HUES6 (cell line): ENCODE measurements at regions not wholly inside any gene's neighbourhood (a gene's known extent, or its start where the extent isn't known, plus 50 kb on each side); places are given as distances from the start of the nearest gene placed in this dataset.

Experiments
- H3K27ac ChIP-seq: 2 replicates; pipeline ENCODE4 v1.7.0; 2013; ENCODE audit warnings: low read depth, mild to moderate bottlenecking, low read length, inconsistent platforms
- H3K27me3 ChIP-seq: 2 replicates; pipeline ENCODE4 v1.6.1; 2013; ENCODE audit warnings: low read length; ENCODE audit not compliant: control insufficient read depth, insufficient read depth
- H3K36me3 ChIP-seq: 2 replicates; pipeline ENCODE4 v1.6.1; 2013; ENCODE audit warnings: low read length; ENCODE audit not compliant: control insufficient read depth, insufficient read depth
- H3K4me1 ChIP-seq: 2 replicates; pipeline ENCODE4 v1.6.1; 2013; ENCODE audit warnings: low read length; ENCODE audit not compliant: control insufficient read depth, insufficient read depth
- H3K4me3 ChIP-seq: 2 replicates; pipeline ENCODE4 v1.5.1; 2013; ENCODE audit warnings: low read depth, low read length
- H3K9ac ChIP-seq: one replicate; pipeline ENCODE4 v1.6.1; 2013; ENCODE audit warnings: mild to moderate bottlenecking, low read length
- H3K9me3 ChIP-seq: 2 replicates; pipeline ENCODE4 v1.6.1; 2013; ENCODE audit warnings: low read depth, low read length; ENCODE audit not compliant: control insufficient read depth, insufficient read depth

DNA sequence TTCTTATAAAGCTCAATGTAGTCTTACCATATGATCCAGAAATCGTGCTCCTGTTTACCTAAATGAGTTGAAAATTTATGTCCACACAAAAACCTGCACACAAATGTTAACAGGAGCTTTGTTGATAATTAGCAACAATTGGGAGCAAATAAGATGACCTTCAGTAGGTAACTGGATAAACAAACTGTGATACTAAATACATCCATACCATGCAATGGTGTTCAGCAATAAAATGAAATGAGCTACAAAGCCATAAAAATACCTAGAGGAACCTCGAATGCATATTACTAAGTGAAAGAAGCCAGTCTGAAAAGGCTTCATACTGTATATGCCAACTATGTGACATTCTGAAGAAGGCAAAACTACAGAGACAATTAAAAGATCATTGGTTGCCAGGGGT is 185.6 kb upstream of the HNRNPA3 start:
- no peaks in the 10 kb centered on the region for H3K36me3 ChIP-seq
- no peak overlapping the region for H3K27ac ChIP-seq
- H3K9ac ChIP-seq: no peak overlapping the region
- H3K4me3 ChIP-seq: no peak overlapping the region
- no peaks in the 10 kb centered on the region for H3K9me3 ChIP-seq
- H3K4me1 ChIP-seq: 0 out of 2 replicates have a peak, but pooled peaks cover under 1% of the 10 kb centered on the region
- H3K27me3 ChIP-seq: no peaks in the 10 kb centered on the region

DNA sequence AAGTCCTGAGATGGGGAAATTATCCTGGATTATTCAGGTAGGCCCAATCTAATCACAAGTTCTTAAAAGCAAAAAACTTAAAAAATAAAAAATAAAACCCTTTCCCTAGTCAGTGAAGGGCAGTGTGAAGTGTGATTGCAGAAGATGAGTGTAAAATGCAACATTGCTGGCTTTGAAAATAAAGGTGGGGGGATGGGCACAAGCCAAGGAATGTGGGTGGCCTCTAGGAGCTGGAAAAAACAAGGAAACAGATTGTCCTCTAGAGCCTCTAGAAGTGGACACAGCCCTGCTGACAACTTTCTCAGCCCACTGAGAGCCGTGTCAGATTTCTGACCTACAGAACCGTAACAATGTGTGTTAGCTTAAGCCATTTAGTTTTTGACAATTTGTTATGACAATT is 184.3 kb upstream of the HNRNPA3 start:
- Histone ChIP-seq H3K4me1 (no peaks in the 10 kb centered on the region), H3K9ac (no peak overlapping the region), H3K9me3 (no peaks in the 10 kb centered on the region), H3K27ac (no peak overlapping the region), H3K27me3 (no peaks in the 10 kb centered on the region), H3K36me3 (no peaks in the 10 kb centered on the region), H3K4me3 (no peak overlapping the region)

DNA sequence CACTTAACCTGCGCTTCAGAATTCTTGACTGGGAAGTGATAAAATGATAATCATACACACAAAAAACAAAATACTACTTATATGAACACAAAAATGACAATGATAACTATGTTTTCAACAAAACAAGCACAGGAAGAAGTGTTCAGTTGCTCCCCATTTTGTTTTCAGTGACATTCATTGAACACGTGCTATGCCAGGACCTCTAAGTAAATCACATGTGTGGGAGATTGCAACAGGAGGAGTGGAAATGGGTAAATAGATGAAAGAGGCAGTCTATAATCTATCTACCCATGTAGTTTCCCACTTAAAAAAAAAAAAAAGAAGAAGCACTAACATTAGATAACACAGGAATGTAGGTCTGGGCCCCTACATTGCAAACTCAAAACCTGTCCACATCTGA is 183.5 kb upstream of the HNRNPA3 start:
- Histone ChIP-seq H3K27ac (no peak overlapping the region), H3K9me3 (no peaks in the 10 kb centered on the region), H3K4me1 (no peaks in the 10 kb centered on the region), H3K4me3 (no peak overlapping the region), H3K9ac (no peak overlapping the region), H3K36me3 (no peaks in the 10 kb centered on the region), H3K27me3 (no peaks in the 10 kb centered on the region)

DNA sequence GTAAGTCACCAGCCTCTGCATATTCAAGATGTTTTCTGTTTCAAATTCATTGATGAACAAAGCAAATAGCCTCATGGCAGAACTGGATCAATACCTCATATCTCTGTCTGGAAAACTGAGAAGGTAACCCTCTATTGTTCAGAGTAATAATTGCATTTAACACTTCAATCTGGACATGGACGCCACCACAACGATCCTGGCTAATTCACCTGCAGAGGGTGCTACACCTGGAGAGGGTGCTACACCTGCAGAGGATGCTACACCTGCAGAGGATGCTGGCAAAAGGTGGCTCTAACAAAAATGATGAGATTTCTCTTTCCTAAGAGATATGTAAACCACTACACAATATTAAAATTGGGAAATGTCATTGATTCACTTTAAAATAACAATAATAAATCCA is 183.1 kb upstream of the HNRNPA3 start:
- Histone ChIP-seq H3K9ac (no peak overlapping the region), H3K4me3 (no peak overlapping the region), H3K27me3 (no peaks in the 10 kb centered on the region), H3K4me1 (no peaks in the 10 kb centered on the region), H3K9me3 (no peaks in the 10 kb centered on the region), H3K36me3 (no peaks in the 10 kb centered on the region), H3K27ac (no peak overlapping the region)

DNA sequence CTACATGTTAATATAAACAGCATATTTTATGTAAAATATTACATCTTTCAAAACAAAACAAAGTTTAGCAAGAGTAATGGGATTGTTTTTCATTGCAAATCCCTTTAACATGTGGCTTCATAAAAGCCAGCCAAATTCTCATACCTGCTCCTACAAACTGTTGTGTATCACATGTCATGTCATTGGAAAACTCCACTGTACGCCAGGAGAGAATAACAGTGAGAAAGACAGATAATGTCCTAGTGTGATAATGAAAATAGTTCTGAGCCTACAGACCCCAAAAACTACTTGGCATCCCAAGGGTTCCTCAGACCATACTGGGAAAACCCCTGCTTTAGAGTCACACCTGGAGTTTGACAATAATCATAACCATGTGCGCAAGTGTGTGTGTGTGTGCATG is 182.7 kb upstream of the HNRNPA3 start:
- Histone ChIP-seq H3K4me3 (no peak overlapping the region), H3K27ac (no peak overlapping the region), H3K9ac (no peak overlapping the region), H3K36me3 (no peaks in the 10 kb centered on the region), H3K9me3 (no peaks in the 10 kb centered on the region), H3K4me1 (no peaks in the 10 kb centered on the region), H3K27me3 (no peaks in the 10 kb centered on the region)

DNA sequence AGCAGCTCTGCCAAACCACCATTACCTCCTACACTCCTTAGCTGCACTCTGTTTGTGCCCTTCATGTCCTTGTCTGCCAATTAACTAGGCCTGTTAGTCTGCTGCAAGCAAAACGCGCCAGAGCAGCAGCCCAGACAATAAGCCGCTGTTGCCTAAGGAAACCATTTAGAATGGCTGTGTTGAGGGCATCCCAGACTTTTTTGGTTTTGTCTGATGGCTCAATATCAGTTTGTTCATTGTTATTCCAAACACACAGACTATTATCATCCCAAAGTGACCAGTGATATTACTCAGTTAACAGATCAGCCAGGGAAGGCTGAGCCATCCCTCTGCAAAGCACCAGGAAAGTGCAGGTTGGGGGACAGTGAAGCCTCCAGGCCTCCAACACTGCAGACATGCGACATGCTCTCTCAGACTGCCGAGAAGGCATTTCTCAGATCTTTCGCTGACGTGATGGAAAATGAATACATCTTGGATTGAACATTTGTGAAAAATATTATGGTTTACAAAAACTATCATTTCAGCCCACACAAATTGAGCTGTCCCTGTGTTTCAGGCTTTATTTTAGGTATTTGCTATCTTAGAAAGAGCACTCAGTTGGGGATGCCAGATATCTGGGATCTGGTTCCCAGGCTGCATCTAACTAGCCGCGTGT is 182.0 kb upstream of the HNRNPA3 start:
- Histone ChIP-seq H3K4me1 (no peaks in the 10 kb centered on the region), H3K27ac (no peak overlapping the region)

DNA sequence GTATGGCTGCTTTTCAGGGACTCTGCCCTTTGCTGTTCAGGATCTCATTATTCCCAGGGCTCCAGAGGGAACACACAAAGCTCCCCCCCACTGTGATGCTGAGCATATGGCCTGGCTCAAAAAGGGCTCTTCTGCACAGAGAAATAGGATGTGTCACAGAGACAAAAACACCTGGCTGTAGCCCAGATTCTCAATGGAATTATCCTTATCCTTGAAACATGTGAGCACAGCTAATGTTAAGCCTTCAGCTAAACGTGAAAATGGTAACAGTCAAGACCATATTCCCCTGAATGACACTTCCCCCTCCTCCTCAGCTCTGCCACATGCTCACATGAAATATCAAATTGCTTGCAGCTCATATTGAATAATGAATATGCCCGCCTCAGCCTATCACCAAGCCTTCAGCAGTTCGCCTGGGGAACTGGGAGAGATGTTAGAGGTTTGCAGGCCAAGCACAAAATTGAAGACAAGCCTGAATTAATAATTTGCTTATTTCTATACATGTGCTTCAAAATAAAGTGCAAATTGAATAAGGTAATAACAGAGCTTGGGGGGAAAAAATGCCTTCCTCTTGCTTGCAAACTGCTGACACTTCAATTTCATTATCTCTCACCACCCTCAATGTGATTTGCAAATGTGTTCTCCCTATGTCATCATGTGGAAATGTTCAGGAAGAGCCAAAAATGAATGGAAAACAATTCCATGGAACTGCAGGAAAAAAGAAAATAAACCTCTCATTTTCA is 181.0 kb upstream of the HNRNPA3 start:
- H3K27me3 ChIP-seq: no peaks in the 10 kb centered on the region
- H3K9ac ChIP-seq: no peak overlapping the region
- H3K36me3 ChIP-seq: no peaks in the 10 kb centered on the region
- no peaks in the 10 kb centered on the region for H3K4me1 ChIP-seq
- H3K27ac ChIP-seq: no peak overlapping the region
- H3K9me3 ChIP-seq: no peaks in the 10 kb centered on the region
- H3K4me3 ChIP-seq: no peak overlapping the region

More for the DNA sequence above, 182.0 kb upstream of the HNRNPA3 start:
- no peaks in the 10 kb centered on the region for H3K27me3 ChIP-seq
- no peaks in the 10 kb centered on the region for H3K9me3 ChIP-seq
- H3K36me3 ChIP-seq: no peaks in the 10 kb centered on the region
- H3K9ac ChIP-seq: no peak overlapping the region
- H3K4me3 ChIP-seq: no peak overlapping the region

DNA sequence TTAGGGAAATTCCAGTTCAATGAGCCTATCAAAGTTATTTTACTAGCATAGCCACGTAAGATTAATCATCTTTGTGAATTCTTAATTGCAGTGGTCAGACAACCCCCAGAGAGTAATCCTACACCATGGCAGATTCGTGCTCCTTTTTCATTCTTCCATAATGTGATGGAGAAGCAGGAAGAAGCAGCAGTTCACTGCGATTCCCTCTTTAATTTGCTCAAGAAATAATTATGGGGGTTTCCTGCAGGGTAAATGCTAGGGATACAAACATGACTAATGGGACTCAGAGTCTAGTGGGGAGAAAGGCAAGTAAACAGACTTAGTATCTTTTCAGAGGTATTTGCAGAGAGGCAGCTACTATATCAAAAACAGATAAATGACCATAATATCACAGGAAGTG is 175.8 kb upstream of the HNRNPA3 start:
- no peaks in the 10 kb centered on the region for H3K36me3 ChIP-seq
- H3K27me3 ChIP-seq: 0 out of 2 replicates have a peak, but pooled peaks cover 5% of the 10 kb centered on the region
- H3K27ac ChIP-seq: no peak overlapping the region
- H3K4me3 ChIP-seq: no peak overlapping the region
- H3K9ac ChIP-seq: no peak overlapping the region
- H3K4me1 ChIP-seq: no peaks in the 10 kb centered on the region
- no peaks in the 10 kb centered on the region for H3K9me3 ChIP-seq

DNA sequence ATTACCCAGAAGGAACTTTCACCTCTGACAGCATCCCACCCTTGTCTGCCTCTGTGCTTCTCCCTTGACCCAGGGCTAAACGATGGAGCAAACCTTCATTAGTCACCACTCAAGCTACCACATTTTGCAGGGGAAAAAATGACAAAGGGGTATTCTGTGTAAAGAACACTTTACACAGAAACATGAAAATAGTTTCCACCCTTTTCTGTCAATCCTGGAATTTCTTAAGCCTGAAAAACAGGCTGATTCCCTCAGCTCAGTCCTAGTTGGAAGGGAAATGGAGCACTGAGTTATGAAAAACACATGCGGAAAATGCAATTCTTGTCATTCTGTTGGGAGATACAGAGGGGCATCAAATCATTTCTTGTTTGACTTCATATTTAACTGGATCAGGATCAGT is 175.0 kb upstream of the HNRNPA3 start:
- Histone ChIP-seq H3K27me3 (0 out of 2 replicates have a peak, but pooled peaks cover 5% of the 10 kb centered on the region), H3K9me3 (no peaks in the 10 kb centered on the region)

DNA sequence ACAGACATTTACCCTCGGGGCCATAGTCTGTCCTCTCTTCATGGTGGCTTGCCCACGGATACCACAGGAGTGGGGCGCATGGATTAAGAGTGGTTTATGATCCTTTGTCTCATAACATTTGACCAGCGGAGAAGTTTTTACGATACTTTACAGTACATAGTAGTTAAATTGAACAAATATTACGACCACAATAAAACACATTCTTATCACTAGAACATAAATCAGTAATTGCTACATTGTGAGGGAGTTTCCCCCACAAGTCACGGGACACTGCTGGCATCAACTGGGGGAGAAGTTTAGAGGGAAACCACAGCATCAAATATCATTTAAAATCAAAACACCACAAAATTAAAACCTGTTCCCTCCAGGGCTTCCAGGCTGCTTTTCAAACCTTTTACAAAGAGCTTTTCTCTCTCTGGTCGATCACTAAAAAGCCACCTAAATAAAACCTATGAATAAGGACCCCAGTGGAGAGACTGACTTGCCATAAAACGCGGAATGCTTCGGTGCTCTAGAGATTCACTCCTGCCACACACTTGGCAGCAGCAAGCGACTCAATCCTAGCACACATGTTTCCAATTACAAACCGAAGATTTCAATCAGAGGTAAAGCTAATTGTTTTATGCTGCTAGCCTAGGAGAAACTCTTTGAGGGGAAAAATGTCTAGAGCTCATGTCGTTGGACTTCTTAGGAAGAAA is 173.7 kb upstream of the HNRNPA3 start:
- Histone ChIP-seq H3K27ac (no peak overlapping the region), H3K9ac (no peak overlapping the region), H3K27me3 (0 out of 2 replicates have a peak, but pooled peaks cover 5% of the 10 kb centered on the region), H3K4me1 (peaks cover 2% of the 10 kb centered on the region; the same call in 1 of the 2 replicates), H3K4me3 (no peak overlapping the region), H3K9me3 (no peaks in the 10 kb centered on the region), H3K36me3 (no peaks in the 10 kb centered on the region)

More for the DNA sequence above, 175.0 kb upstream of the HNRNPA3 start:
- H3K36me3 ChIP-seq: no peaks in the 10 kb centered on the region
- no peaks in the 10 kb centered on the region for H3K4me1 ChIP-seq
- H3K27ac ChIP-seq: no peak overlapping the region
- H3K4me3 ChIP-seq: no peak overlapping the region
- H3K9ac ChIP-seq: no peak overlapping the region

DNA sequence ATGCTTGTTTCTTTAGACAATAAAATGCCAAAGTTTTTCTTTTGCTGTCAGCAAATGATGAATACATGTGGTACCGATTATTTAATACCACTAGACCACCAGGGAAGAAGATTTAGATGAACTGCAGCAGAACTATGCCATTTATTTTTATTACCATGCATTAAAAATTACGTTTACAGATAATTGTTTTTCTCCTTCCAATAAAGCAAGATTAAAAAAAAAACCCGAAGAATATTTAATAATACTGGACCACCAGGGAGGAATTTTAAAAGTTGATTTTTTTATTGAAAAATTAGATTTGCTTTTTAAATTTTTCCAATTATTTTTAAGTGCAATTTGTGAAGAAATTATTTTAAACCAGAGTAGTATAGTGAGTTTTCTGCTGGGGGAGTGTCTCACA is 170.3 kb upstream of the HNRNPA3 start:
- Histone ChIP-seq H3K36me3 (no peaks in the 10 kb centered on the region), H3K27ac (no peak overlapping the region), H3K9me3 (no peaks in the 10 kb centered on the region), H3K27me3 (0 out of 2 replicates have a peak, but pooled peaks cover 5% of the 10 kb centered on the region), H3K4me1 (peaks cover 5% of the 10 kb centered on the region; the same call in 1 of the 2 replicates), H3K4me3 (no peak overlapping the region), H3K9ac (no peak overlapping the region)
